ENCODE measurements at regions not wholly inside any gene's neighbourhood (a gene's known extent, or its start where the extent isn't known, plus 50 kb on each side); places are given as distances from the start of the nearest gene placed in this dataset.
"Not testable (repeated sequence)": the region's sequence is repeated elsewhere in the genome, so short reads cannot be mapped to it uniquely, and the experiment has no call there.

DNA sequence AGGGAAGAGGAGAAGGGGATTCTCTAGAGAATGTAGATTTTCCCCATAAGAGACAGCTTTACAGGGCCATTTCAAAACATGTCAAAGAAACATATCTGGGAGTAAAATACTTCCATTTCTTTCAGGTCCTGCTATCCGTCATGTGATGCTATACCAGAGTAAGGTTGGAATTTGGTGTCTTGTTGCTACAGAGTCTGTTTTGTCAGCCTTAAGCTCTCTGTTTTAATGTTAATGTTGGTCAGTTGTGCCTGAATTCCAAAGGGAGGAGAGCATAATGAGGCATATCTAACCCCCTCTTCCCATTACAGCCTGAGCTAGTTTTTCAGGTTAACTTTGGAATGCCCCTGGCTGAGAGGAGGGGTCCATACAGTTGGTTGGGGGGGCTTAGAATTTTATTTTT lies 94.7 kb upstream of the CCDC71L start:
- no peak overlapping the region for H3K27ac ChIP-seq
- TF ChIP-seq, protein P1, sequence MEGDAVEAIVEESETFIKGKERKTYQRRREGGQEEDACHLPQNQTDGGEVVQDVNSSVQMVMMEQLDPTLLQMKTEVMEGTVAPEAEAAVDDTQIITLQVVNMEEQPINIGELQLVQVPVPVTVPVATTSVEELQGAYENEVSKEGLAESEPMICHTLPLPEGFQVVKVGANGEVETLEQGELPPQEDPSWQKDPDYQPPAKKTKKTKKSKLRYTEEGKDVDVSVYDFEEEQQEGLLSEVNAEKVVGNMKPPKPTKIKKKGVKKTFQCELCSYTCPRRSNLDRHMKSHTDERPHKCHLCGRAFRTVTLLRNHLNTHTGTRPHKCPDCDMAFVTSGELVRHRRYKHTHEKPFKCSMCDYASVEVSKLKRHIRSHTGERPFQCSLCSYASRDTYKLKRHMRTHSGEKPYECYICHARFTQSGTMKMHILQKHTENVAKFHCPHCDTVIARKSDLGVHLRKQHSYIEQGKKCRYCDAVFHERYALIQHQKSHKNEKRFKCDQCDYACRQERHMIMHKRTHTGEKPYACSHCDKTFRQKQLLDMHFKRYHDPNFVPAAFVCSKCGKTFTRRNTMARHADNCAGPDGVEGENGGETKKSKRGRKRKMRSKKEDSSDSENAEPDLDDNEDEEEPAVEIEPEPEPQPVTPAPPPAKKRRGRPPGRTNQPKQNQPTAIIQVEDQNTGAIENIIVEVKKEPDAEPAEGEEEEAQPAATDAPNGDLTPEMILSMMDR (conservative IDR thresholded peaks at IDR 0.05), result no peak
- no peak for TF ChIP-seq ZFX (IDR thresholded peaks at IDR 0.05)

GRCh38 chr7:106756071-106756470 lies 95.1 kb upstream of the CCDC71L start:
- H3K27ac ChIP-seq, result no peak overlapping the region
- TF ChIP-seq, protein P1 (conservative IDR thresholded peaks at IDR 0.05), result no peak
- TF ChIP-seq ZFX (IDR thresholded peaks at IDR 0.05), result no peak

GRCh38 chr7:106756884-106757283 lies 95.9 kb upstream of the CCDC71L start:
- TF ChIP-seq ZFX (IDR thresholded peaks at IDR 0.05), result no peak
- TF ChIP-seq, protein P1 (conservative IDR thresholded peaks at IDR 0.05), result no peak

DNA sequence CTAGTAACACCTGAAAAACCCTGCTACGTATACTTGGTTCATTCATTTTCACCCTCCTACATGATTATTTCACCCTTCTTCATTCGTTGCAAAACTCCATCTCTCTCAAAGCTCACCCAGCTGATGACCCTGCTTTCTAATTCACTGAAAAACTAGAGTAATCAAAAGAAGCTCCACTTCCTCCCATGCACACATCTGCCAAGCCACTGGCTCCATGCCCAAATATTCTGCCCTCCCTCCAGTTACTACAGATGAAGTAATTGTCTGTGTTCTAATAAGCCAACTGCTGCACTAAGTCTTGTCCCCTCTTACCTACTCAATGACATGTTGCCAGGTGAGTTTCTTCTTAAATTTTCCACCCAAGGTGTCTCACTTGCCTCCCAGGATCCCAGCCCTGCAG lies 96.9 kb upstream of the CCDC71L start:
- TF ChIP-seq, protein P1 (conservative IDR thresholded peaks at IDR 0.05), result no peak
- TF ChIP-seq ZFX (IDR thresholded peaks at IDR 0.05), result no peak
- H3K27ac ChIP-seq, result no peak overlapping the region

More at GRCh38 chr7:106756884-106757283, 95.9 kb upstream of the CCDC71L start:
- no peak overlapping the region for H3K27ac ChIP-seq

DNA sequence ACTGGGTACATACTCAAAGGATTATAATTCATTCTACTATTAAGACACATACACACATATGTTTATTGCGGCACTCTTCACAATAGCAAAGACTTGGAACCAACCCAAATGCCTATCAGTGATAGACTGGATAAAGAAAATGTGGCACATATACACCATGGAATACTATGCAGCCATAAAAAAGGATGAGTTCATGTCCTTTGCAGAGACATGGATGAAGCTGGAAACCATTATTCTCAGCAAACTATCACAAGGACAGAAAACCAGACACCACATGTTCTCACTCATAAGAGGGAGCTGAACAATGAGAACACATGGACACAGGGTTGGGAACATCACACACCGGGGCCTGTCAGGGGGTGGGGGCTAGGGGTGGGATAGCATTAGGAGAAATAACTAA lies 101.9 kb upstream of the CCDC71L start:
- not testable (repeated sequence) for H3K27ac ChIP-seq

DNA sequence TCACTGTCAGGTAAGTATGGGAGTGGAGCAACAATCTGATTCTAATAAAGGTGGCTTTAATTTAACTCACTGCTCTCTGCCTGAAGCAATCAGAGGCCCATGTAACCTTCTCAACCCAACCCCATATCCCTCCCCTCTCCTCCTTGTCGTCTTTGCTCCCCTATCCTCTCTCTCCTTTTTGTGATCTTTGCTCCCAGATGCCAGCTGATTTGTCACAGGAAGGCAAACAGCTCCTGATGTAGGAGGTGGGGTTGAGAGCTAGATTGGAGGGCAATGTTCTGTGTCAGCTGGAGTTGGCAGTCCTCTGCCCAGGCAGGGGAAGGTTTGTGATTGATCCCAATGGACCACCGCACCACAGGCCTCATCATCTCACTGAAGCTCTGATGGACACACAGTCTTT lies 101.4 kb upstream of the PIK3CG start:
- TF ChIP-seq, protein P1 (conservative IDR thresholded peaks at IDR 0.05), result no peak
- TF ChIP-seq ZFX (IDR thresholded peaks at IDR 0.05), result no peak
- H3K27ac ChIP-seq, result no peak overlapping the region

DNA sequence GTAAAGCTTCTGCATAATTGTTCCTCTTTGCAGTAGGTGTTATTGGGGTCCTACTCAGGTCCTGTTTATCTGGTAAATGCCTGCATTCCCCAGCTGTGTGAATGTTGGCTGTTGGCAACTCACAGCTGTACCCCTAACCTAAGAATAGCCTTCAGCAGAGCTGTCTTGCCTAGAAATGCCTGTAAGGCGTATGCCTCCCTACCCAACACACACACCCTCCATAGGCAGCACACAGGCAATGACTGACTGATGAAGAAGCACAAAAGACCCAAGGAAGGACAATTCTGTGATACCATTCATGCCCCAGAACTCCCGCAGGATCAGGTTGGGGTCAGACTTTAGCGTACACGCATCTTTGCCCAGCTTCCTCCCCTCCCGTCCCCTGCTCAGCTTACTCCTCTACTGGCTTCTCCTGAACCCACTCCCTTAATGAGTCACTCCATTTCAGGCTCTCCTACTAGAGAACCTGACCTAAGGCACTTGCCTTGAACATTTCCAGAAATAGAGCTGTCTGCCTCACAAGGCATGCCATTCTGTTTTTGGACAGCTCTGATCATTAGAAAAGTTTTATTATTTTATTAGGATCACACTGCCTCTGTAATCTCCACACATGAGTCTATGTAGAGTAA lies 99.2 kb upstream of the PIK3CG start:
- TF ChIP-seq, protein P1 (conservative IDR thresholded peaks at IDR 0.05), result no peak
- TF ChIP-seq ZFX (IDR thresholded peaks at IDR 0.05), result no peak

GRCh38 chr7:106766551-106766950 lies 98.5 kb upstream of the PIK3CG start:
- no peak for TF ChIP-seq ZFX (IDR thresholded peaks at IDR 0.05)
- TF ChIP-seq, protein P1 (conservative IDR thresholded peaks at IDR 0.05), result no peak
- H3K27ac ChIP-seq, result no peak overlapping the region

More for the DNA sequence above, 99.2 kb upstream of the PIK3CG start:
- H3K27ac ChIP-seq, result no peak overlapping the region
